ENCODE measurements at regions not wholly inside any gene's neighbourhood (a gene's known extent, or its start where the extent isn't known, plus 50 kb on each side); places are given as distances from the start of the nearest gene placed in this dataset.
"Not testable (repeated sequence)": the region's sequence is repeated elsewhere in the genome, so short reads cannot be mapped to it uniquely, and the experiment has no call there.

DNA sequence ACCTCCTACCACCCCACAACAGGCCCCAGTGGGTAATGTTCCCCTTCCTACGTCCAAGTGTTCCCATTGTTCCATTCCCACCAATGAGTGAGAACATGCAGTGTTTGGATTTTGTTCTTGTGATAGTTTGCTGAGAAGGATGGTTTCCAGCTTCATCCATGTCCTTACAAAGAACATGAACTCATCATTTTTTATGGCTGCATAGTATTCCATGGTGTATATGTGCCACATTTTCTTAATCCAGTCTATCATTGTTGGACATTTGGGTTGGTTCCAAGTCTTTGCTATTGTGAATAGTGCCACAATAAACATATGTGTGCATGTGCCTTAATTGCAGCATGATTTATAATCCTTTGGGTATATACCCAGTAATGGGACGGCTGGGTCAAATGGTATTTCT is 81.6 kb downstream of the P2RY10 start:
- DNase-seq: not testable (repeated sequence)

DNA sequence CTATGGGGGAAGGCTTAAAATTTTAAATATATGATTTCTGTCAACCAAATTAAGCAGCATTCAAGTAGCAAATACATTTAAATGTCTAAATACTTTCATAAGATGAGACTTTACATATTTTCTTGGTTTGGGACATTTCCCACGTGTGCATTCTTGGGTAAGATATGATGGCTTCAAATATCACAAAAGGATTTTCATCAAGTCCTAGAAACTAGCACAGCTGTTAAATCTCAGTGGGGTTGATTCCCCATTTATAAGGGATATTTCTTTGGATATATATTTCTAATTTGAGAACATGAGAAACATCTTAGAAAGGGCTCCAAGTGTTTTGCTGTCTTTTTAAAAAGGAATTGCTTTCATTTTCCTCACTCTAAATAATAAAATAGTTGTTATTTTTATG is 90.2 kb downstream of the P2RY10 start:
- no peak for DNase-seq

DNA sequence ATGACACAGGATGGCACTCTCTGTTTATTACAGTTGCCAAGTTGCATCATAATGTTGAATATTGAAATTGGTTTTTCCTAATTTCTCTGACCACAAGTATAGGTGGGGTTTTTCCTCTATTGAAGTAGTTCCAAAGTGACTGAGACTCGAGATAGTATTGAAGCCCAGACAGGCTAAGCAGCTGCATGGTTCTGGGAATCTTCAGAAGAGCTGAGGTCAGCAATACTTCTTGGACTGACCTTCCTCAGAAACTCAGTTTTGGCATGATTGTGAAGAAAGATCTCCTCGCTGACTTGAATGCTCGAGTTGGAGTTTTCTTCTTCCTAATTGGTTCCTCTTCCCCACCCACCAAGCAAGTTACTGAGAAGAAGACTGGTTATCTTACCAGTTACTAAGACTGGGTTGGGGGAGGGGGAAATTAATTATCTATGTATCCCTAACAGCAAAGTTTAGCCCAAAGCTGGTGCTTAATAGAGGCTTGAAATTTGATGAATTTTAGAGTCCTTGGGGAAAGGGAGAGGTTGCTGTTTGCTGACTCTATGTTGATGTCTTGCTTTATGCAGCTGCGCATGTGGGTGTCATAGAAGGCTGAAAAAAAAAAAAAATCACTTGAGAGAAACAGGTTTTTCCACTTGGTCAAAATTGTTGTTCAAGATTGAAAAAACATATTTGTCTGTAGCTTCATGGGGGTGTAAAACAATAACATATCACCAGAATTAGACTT is 91.1 kb downstream of the P2RY10 start:
- no peak for DNase-seq

GRCh38 chrX:79065696-79066095 is 78.8 kb upstream of the GPR174 start:
- no peak for DNase-seq

DNA sequence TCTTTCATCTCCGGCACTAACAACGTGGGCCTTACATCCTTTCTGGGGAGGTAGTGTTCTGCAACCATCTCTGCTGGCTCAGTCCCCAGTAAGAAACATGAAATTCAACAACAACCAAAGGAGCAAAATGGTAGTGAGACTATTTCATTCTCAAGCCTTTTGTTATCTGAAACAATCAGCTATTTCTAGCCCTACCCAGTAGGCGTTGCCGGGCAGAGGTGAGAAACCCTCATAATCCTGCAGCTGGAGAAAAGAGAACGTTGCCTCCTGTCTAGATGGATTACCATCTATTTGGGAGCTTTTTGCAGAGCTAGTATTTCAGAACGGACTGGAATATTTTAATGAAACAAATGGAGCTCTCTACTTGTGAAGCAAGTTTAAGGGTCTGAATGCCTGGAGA is 66.4 kb upstream of the GPR174 start:
- DNase-seq: no peak

DNA sequence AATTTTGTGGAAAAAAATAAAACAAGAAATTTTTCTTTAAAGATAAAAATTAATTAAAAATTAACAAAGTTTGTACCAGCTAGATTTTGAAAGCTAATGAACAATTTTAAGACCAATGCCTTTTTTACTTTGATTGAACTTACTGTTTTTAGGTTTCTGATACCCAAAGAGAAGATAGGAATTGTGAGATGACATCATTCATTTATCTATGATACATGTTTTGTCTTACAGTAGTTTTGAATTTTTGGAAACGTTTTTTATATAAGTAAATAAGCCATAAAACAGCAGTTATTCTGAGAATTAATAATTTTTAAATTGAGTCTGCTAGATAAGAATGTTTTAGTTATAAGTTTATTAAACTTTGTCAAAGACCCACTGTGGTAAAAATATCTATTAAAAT is 65.0 kb upstream of the GPR174 start:
- DNase-seq: no peak

- DNase-seq: no peak
Measured at GRCh38 chrX:79080141-79080540, 64.3 kb upstream of the GPR174 start.

GRCh38 chrX:79081895-79082512 is 62.5 kb upstream of the GPR174 start:
- DNase-seq: peak; percentile 39

- DNase-seq: no peak
Measured at GRCh38 chrX:79082899-79083298, 61.6 kb upstream of the GPR174 start.

DNA sequence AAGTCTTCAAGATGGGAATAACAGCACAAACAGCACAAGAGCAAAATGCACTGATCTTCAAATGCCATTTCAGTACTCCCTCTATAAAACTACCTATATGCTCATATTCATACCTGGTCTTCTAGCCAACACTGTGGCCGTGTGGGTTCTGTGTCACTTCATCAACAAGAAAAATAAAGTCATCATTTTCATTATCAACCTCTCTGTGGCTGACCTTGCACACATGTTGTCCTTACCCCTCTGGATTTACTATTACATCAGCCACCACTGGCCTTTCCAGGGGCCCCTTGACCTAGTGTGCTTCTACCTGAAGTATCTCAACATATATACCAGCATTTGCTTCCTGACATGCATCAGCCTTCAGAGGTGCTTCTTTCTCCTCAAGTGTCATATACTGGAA is 59.6 kb upstream of the GPR174 start:
- DNase-seq: no peak

DNA sequence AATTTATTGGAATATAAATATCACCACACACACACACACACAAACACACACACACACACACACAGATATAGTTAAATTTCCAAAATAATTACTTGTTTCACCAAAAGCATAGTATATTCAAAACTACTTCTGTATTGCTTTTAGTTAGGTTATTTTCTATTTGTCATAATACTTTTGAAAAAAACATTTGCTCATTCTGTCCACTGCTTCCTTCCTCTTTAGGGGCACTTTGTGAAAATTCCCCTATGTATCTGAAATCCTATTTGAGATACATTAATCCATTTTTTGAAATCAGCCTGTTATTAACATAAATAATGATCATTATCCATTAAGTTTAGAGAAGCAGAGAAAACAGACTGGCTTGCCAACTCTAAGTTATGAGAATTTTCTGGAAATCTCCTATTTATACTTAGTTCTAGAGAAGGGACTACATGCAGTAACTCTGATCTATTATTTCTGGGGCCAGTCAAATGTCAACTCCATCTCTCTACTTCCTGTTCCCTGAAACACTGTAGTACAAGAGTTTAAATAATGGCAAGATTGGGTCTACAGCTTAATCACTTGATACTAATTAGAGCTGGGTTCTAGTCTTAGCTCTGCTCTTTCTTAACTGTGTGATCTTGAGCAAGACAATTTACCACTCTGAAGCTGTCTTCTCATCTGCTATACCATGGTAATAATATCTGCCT is 54.4 kb upstream of the GPR174 start:
- DNase-seq: no peak

- no peak for DNase-seq
Measured at GRCh38 chrX:79094075-79094832, 50.2 kb upstream of the GPR174 start.
